Stimulated activated CD4-positive, alpha-beta T cell treated with anti-CD3 and anti-CD28 coated beads, Interleukin-4, amount 100 ng/mL, for 1 hour (primary cell): ENCODE measurements at regions not wholly inside any gene's neighbourhood (a gene's known extent, or its start where the extent isn't known, plus 50 kb on each side); places are given as distances from the start of the nearest gene placed in this dataset.
A peak's percentile ranks its signal among the peaks of the same experiment; 100 is the strongest.

Experiments
- DNase-seq: peaks from one replicate; pipeline ENCODE4 v3.0.0-alpha.2; 2020

DNA sequence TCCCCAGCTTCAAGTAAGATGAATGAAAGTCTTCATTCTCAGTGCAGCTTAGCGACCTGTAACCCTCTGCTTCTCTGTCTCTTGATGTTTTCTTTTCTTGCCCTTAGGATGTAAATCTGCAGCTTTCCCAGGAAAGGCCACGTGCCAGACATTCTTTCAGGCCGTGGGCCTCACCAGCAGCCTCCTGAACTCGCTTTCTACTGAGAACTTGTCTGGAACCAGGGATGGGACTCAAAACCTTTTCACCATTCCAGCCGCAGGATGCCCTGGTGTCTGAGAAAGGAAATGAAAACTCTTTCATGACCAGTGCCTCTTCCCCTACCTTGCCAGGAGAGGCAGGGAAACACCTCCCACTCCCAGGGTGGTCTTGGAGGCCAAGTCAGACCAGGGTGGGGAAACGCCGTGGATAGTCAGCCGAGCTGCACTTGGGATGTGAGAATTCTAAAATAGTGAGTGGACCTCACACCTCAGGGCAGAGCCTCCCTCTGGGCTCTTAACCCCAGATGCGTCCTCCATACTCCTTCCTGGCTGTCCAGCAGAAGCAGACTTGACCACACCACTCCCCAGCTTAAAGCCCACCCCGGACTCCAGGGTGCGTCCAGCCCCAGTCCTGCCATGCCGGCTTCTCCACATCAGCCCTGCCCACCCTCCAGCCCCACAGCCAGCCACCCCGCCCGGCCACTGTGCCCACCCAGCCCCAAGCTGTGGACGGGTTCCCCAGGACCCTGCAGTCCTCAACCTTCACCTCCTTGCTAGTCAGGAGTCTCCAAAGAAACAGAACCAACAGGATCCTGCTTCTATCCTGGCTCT lies 115.5 kb downstream of the TWIST2 start:
- no peak for DNase-seq

DNA sequence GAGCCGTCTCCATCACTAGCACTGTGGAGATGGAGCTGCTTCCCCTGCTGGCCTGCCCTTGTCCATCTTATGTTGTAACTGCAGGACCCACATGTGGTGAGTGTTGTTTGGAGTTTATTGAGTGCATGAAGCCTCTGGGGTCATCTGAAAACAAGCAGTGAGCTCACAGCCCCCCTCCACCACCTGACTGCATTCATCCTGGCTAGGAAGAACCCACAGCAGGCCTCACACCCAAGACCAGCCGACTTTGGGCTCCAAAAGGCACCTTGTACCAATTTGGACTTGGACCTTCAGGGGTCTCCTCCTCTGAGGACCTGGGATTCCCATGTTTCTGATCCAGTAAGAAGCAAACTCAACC lies 116.1 kb downstream of the TWIST2 start:
- no peak for DNase-seq

DNA sequence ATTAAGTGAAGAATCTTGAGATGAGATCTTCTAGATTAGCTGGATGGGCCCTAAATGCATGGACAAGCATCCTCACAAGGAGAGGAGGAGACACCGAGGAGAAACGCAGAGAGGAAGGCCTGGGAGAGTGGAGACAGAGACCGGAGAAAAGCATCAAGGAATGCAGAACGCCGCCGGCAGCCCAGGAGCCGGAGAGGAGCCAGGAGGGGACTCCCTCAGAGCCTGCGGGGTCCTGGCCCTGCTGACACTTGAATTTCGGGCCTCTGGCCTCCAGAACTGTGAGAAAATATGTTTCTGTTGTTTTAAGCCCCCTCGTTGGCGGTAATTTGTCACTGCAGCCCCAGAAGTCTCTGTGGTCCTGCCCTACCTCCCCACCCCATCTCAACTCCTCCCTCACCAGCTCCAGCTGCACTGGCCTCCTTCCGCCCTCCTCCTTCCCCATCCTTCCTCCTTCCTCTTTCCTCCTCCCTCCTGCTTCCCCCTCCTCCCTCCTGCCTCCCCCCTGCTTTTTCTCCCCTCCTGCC lies 116.7 kb downstream of the TWIST2 start:
- DNase-seq: no peak

DNA sequence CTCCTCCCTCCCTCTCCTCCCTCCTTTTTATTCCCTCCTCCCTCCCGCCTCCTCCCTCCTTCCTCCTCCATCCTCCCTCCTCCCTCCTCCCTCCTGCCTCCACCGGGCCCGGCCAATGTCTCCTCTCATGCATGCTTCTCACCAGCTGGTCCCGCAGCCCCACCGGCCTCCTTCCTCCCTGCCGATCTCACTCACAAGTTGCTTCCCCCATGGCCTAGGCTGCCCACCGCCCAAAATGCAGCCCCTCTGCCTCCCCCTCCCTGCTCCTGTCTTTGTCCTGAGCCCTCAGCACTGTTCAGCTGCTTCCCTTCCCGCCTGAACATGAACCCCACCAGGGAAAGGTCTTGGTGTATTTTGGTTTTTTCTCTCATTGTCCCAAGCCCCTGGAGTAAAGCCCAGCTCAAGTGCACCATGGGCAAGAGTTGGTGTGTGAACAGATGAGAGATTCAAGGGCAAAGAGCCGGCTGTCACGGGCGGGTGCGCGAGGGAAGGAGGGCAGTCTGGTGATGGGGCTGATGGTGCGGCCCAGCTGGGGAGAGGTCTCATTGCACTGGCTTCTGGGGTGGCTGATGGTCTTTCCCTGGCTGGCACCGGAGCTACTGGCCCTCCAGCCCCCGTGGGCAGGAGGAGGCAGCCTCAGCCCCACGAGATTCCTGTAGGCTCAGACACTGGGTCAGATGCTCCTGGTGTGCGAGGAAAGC lies 117.6 kb downstream of the TWIST2 start:
- DNase-seq: no peak

DNA sequence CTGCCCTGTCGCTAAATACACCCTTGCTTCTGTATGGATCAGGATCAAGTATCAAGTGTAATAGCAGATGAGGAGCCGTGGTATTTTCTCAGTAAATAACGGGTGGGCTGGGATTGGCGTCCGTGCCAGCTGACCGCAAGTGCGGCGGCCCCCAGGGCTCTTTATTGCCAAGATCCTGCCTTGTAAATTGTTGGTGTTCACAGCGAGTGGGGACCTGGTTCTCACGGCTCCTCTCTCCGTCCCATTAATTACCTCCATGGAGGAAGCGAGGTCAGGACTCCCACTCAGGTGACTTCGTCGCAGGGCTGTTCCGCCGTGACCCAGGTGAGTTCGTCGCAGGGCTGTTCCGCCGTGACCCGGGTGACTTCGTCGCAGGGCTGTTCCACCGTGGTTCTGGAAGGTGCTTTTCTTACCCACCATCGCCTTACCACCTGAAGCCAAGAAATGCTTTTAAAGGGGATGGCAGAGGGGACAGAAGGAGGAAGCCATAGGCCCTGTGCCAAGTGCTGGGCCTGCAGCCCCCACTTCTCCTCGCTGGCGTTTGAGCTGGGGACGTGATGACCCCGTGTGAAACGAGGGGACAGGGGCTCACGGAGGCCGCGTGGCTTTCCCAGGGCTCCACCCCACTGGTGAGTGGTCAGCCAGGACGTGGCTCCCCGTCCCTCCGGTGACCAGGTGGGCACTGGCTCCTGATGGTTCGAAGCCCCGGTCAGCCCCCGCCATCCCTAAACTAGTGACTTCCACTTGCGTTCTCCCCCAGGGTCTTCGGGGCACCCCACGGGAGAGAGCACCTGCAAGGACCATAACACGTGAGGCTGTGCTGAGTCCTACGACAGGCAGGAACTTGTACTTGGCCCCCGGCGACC lies 118.4 kb downstream of the TWIST2 start:
- DNase-seq: no peak

DNA sequence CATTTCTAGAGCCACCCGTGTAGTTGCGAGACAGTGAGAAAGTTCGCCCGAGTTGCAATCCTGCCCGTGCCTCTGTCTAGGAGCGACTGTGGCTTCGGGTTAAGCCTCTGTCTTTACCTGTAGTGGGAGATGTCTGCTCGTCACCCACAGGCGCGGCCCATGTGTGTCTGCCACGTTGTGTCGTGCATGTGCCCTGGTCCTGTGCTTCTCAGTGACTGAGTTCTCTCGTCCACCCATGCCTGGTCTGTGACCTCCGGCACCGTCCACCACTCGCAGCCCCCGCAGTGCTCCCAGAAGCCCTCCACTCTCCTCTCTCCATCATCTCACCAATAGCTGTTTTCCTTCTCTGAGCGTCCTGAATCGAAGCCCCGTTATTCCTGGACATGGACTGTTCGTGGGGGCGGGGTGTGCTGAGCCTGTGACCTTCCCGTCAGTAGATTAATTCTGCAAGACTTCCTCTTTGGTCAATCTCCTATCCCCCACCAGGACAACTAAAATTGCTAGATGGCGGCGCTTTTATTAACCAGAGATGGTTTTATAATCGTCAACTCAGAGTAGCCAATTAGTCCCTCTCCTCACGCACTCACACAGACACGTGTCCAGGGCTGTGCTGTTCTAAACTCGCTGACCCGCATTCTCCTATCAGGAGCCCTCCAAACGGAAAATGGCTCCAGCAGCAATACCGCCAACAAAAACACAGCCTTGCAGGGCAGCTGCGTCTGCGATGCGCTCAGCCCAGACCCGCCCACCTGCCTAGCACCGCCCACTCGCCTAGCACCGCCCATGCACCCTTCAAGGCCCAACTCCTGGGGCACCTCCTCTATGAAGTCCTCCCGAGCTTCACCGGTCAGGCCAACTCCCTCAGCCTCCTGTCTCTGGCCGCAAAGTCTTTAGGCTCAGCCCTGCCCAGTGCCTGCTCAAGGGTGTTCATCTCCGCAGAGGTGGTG lies 119.4 kb downstream of the TWIST2 start:
- DNase-seq: no peak

DNA sequence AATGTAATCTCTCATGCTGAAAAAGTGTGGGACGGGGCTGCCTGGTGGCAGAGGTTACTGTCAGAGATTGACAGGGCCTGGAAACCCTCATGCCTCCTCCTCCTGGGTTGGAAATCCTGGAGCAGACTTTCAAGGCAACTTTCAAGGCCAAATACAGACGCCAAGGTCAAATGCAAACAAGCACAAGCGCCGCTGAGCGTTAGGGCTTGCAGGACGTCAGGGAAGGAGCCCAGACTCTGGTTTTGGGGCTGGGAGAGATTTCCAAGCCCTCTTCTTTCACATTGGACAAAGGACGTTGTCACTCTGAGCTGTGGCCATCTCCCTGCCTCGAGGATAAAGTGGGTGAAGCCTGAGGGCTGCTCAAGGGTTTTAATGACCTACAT lies 120.1 kb downstream of the TWIST2 start:
- no peak for DNase-seq

DNA sequence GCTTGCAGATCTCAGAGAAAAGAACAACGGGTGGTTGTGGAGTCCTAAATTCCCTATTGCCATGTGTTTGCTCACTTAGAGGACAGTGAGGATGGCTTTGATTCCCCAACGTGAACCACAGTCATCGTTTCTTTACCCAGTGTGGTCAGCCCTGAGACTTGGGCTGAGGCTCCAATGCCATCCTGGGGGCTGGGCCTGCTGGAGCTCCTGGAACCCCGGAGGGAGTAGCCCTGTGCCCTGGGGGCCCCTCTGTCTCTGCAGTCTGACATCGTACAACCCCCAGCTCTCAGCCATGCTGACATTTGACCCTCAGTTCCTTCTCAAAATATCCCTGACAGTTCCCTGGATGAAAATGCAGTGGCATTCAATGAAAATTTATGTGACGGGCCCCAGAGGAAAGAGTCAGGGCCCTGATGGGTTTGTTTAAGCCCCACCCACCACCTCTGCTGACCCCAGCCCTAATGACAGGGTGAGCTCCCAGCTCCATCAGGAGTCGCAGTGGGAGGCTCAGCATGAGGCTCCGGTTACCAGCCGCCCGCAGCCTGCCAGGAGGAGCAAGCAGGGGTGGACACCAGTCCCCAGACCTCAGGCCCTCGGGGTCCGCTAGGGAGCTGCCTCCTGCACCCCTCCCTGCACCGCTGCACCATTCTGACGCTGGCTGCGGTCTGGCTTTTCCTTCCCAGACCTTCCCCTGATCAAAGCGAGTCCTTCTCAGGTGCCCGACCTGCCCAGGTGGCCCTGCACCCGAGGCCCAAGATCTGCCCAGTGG lies 120.9 kb downstream of the TWIST2 start:
- DNase-seq: no peak

DNA sequence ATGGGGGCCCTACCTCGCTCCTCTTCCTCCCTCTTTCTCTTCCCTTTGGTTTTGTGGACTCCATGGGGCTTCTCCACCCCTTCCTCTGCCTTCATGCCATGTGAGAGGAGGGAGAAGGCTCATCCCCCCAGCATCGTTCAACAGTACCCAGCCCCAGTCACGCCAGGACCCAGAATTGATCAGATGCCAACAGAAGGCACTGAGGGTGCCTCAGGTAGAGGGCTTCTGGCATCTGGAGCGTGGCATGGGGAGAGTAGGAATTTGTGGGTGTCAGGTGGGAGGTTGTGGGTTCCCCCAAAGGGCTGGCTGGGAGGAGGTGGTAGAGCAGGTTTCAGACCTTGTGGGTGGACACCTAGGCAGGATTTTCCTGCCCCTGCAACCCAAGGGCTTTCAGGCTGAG lies 122.0 kb downstream of the TWIST2 start:
- no peak for DNase-seq

DNA sequence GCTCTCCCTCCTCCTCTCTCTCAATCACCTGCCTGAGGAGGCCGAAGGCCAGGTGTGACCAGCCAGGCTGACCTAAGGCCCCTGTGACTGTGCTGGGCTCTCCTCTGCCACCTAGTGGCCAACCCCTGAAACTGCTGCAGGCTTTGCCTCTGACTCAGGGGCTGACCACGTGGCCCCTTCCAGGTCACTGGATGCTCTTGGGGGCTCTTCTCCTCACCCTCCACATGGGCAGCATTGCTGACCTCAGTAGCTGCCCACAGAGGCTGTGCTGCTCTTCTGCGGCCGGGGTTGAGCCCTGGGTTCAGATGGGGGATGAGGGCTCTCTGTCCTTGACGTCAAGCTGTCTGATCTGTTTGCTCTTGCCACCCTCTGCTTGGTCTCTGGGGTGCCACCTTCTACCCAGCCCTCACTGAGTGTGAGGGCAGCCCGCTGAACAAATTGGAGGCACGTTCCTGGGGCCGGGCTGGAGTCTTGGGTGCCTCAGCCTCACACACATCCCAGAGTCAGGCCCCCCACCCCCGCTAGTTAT lies 122.7 kb downstream of the TWIST2 start:
- DNase-seq: peak; percentile 45

DNA sequence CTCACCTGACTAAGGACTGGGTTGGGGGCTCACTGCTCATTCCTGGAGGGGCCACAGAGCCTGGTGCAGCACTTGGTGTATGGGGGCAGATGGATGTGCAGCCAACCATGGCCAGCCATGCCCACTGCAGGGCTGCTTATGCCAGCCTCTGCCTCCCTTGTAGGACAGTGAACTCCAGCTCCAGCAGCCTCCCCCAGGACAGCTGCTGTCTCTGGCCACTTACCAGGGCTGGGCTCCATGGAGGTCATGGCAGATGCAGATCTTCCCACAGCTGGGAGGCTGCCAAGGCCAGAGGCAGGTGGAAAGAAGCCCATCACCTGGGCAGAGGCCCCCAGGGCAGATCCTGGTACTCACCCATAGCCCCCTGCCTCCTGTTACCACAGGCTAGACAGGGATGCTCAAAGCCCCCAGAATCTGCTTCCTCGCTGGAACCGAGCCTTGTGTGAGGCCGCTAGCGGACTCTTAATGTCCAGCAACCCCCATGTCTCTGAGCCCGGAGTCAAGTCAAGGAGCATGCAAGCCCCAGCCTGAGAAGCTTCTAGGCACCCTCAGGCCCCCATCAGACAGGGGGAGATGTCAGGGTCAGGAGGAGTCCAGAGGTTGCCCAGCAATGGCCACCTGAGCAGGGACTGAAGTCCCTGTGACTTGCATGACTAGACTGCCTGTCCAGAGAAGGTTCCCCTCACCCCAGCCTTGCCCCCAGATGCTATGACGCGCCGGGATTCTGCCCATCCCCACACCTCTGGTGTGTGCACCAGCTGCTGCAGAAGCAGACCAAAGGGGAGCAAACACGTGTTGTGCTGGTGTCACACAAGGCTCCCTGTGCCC lies 123.6 kb downstream of the TWIST2 start:
- no peak for DNase-seq

DNA sequence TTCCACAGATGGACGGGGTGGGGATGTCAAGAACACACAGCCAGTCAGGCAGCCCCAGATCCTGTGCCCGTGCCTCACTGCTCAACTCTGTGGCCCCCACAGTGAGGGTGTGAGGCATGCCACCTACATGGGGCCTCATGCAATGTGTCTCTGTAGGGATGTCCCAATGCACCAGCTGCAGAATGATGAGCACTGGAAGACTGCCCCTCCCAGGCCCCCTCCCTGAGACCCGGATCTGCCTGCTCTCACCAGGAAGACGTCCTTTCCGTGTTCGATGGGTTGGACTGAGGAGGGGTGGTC lies 124.2 kb downstream of the TWIST2 start:
- DNase-seq: no peak

DNA sequence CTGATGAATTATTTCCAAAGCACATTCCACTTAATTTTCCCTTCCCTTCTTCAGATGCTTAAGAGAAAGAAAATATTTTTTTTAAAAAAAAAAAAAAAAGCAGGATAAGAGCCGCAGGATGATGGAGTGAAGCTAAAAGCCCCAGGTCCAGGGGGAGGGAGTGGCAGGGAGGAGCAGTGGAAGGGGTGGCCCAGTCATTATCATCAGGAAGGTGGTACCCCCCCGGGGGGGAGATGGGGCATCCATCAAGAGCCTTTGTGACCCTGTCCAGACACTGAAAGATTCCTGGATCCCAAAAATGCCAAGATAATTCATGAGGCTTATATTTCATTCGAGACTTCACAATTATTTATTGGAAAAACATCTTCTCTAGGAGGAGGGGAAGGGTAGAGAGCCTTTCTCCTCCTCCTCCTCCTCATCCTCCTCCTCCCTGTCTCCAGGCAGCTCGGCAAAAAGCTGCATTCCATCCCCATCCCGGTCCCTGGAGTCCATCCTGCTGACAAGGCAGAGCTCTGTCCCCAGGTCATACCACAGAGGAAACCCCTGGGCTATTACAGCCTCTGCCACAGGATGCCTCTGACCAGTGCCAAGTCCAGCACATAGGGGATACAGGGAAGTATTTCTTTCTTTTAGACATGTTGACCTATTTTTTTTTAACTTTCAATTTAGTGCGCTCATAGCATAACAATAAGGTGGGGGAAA lies 125.3 kb downstream of the TWIST2 start:
- DNase-seq: no peak

DNA sequence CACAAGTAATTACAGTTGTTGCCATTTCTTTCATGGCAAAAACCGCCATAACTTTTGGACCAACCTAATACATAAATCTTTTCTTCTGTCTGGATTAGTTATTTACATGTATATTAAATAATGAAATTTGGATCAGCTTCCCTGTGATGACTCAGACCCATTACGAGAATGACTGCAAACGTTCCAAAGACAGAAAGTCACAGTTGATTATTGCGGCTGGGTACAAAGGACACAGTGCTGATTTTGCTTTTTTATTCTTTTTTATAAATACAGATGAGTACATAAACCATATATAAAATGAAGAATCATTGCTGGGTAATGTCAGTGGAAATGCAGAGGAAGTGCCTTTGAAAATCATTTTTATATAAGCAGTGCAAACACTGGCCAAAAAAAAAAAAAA lies 126.2 kb downstream of the TWIST2 start:
- no peak for DNase-seq

DNA sequence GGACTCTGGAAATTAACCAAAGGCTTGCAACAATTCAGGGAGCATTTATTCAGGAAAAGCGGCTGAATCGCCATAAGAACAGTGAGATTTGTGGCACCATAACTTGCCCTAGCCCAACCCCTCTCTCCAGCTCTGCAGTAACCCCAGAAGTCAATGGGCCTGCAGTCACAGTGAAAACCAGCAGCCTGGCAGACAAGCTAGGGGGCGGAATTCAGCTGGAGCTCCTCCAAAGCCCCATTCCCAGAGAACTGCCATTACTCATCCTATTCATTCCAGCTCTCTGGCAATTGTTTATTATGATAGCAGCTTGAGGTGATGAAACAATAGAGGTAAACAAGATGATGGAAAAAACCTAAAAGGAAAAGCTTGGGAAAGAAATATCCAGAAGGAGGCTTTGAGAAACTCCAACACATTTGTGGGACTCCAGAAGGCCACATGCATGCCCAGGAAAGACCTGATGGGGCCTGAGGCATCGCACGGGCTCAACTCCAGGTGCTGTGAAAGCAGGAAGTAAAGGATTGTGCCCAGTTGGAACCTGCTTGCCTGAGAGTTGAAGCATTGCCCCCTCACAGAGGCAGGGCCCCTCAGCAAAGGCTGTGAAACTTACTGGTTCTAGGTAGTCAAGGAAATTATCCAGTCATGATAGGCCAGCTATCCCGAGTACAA lies 126.7 kb downstream of the TWIST2 start:
- DNase-seq: no peak

DNA sequence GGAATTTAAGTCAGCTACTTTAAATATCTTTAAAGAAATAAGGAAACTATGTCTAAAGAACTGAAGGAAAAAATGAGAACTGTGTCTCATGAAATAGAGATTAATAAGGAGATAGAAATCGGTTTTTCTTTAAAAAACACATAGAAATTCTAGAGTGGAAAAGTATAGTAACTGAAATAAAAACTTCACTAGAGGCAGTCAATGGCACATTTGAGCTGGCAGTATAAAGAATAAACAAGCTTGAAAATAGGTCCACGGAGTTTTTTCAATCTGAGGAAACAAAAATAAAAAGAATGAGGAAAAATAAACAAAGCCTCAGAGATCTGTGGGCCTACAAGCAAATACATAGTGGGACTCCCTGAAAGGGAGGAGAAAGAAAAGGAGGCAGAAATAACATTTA lies 127.5 kb downstream of the TWIST2 start:
- no peak for DNase-seq

DNA sequence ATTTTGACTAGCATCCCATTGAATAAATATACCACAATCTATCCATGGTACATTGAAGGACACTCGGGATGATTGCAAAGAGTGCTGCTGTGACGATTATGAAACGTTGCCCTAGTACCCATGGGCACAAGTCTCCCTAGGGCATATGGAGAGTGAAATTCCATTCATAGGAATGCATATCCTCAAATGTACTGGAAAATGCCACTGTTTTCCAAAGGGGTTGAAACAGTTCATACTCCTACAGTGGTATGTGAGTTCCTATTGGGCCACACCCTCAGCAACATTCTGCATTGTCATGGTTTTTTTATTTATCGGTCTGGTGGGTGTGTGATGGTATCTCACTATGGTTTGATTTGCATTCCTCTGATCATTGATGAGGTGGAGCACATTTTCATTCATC lies 130.6 kb downstream of the TWIST2 start:
- no peak for DNase-seq

DNA sequence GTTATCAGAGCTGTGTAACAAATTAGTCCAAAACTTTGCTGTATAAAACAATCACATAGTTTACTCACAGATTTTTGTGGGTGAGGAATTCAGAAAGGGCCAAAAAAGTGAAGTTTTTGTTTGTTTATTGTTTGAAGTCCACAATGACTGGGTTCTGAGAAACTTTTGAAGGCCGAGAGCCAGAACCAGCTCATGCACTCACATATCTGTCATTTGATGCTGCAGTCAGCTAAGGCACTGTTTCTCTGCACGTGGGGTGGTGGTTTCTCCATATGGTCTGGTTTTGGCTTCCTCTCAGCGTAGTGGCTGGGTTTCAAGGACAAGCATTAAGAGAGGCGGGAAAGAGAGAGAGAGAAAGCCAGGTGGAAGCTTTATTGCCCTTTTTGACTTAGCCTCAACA lies 131.8 kb downstream of the TWIST2 start:
- no peak for DNase-seq

DNA sequence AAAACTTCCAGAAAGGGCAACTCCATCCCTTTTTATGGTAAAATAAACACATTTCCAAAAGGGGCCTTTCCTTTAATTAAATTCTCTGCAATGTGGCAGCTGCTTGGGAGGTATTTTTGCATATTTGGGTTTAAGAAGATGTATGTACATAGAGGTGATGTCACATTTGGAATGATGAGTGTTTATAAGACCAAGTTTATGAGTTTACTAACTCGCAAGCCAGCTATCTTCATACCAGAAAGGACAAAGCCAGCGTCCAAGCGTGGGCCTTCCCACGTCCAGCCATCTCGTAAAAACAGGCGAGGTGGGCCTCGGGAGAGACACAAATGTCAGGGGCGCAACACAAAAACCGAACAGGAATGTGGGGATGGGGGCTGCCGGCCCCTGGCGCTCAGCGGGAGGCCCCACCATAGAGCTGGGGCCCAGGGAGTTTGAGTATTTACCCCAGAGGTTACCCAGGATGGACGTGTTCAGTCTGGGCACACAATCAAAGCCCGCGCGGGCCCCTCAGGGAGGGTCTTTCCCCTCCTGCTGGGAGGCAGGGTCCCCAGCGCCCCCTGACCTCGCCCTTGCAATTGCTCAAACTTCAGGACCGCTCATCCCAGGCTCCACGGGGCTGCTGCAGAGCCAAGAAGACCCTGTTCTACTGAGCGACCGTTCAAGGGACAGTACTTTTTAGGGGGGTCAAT lies 137.3 kb downstream of the TWIST2 start:
- DNase-seq: no peak
